GM23338 (cell line): ENCODE measurements at regions not wholly inside any gene's neighbourhood (a gene's known extent, or its start where the extent isn't known, plus 50 kb on each side); places are given as distances from the start of the nearest gene placed in this dataset.

Experiments
- ATAC-seq: fragments of 200-7000 bp; cut with Tn5 transposase; 3 replicates; pipeline ENCODE4 v1.9.1; 2020
- DNase-seq: peaks from one replicate; pipeline ENCODE4 v3.0.0-alpha.2; 2015; ENCODE audit warnings: low spot score
- H2AFZ ChIP-seq: fragments of 200-600 bp; sonication (generic); 2 replicates; pipeline ENCODE4 v1.8.0; 2016; ENCODE audit warnings: antibody characterized with exemption, mild to moderate bottlenecking, moderate library complexity
- H3F3A ChIP-seq: fragments of 200-600 bp; sonication (generic); replicated peaks from 2 replicates; pipeline ENCODE4 v1.8.0; 2017; ENCODE audit warnings: antibody characterized with exemption, mixed run types, low read depth
- H3K27ac ChIP-seq: fragments of 200-600 bp; sonication (generic); 2 replicates; pipeline ENCODE4 v1.6.1; 2016; ENCODE audit warnings: low read depth
- H3K27me3 ChIP-seq: fragments of 200-600 bp; sonication (generic); 2 replicates; pipeline ENCODE4 v1.8.0; 2016; ENCODE audit warnings: mild to moderate bottlenecking, mixed run types, moderate library complexity; ENCODE audit not compliant: insufficient read depth
- H3K36me3 ChIP-seq: fragments of 200-600 bp; sonication (generic); 2 replicates; pipeline ENCODE4 v1.8.0; 2016; ENCODE audit warnings: mild to moderate bottlenecking; ENCODE audit not compliant: insufficient read depth
- H3K4me1 ChIP-seq: fragments of 200-600 bp; sonication (generic); 2 replicates; pipeline ENCODE4 v1.8.0; 2016; ENCODE audit warnings: mild to moderate bottlenecking, moderate library complexity; ENCODE audit not compliant: insufficient read depth
- H3K4me2 ChIP-seq: fragments of 200-600 bp; sonication (generic); 2 replicates; pipeline ENCODE4 v1.7.1; 2017; ENCODE audit warnings: mixed run types
- H3K4me3 ChIP-seq: fragments of 200-600 bp; sonication (generic); 2 replicates; pipeline ENCODE4 v1.6.1; 2016; ENCODE audit warnings: mixed run types
- H3K79me2 ChIP-seq: fragments of 200-600 bp; sonication (generic); replicated peaks from 2 replicates; pipeline ENCODE4 v1.8.0; 2017; ENCODE audit warnings: mild to moderate bottlenecking; ENCODE audit not compliant: insufficient read depth
- H3K9me2 ChIP-seq: fragments of 200-600 bp; sonication (generic); 2 replicates; pipeline ENCODE4 v1.8.0; 2017; ENCODE audit not compliant: insufficient read depth
- H4K20me1 ChIP-seq: fragments of 200-600 bp; sonication (generic); replicated peaks from 2 replicates; pipeline ENCODE4 v1.8.0; 2017; ENCODE audit warnings: mild to moderate bottlenecking; ENCODE audit not compliant: insufficient read depth
- H3K27ac Mint-ChIP-seq: 2 replicates; pipeline ENCODE4 v1.8.0; 2020; ENCODE audit warnings: inconsistent platforms, mild to moderate bottlenecking, moderate library complexity, mixed read lengths
- H3K27me3 Mint-ChIP-seq: 3 replicates; pipeline ENCODE4 v1.8.0; 2022; ENCODE audit warnings: low read depth, mild to moderate bottlenecking, moderate library complexity, mixed read lengths, inconsistent platforms; ENCODE audit not compliant: insufficient read depth, poor library complexity
- H3K36me3 Mint-ChIP-seq: 3 replicates; pipeline ENCODE4 v1.8.0; 2021; ENCODE audit warnings: low read depth, mild to moderate bottlenecking, inconsistent platforms, moderate library complexity, mixed read lengths
- H3K4me1 Mint-ChIP-seq: 3 replicates; pipeline ENCODE4 v1.8.0; 2020; ENCODE audit warnings: mild to moderate bottlenecking, inconsistent platforms, mixed read lengths
- H3K4me3 Mint-ChIP-seq: 3 replicates; pipeline ENCODE4 v1.8.0; 2021; ENCODE audit warnings: moderate library complexity, mild to moderate bottlenecking, inconsistent platforms, mixed read lengths
- H3K9me3 Mint-ChIP-seq: 3 replicates; pipeline ENCODE4 v1.8.0; 2020; ENCODE audit warnings: moderate library complexity, mild to moderate bottlenecking, inconsistent platforms, mixed read lengths
- CREB1 ChIP-seq: fragments of 250-450 bp; sonication (Bioruptor Pico); IDR thresholded peaks from 2 replicates; pipeline ENCODE4 v1.5.0; 2020; ENCODE audit warnings: low read depth, mild to moderate bottlenecking, moderate library complexity
- EZH2phosphoT487 ChIP-seq: fragments of 200-600 bp; sonication (generic); IDR thresholded peaks from one replicate; pipeline ENCODE4 v1.8.1; 2018; ENCODE audit warnings: antibody characterized with exemption; ENCODE audit not compliant: unreplicated experiment
- JUNB ChIP-seq: IDR thresholded peaks from one replicate; pipeline ENCODE4 v1.6.1; 2016; ENCODE audit warnings: antibody characterized with exemption; ENCODE audit not compliant: unreplicated experiment
- POLR2AphosphoS5 ChIP-seq: IDR thresholded peaks from 2 replicates; pipeline ENCODE4 v1.6.1; 2016; ENCODE audit warnings: antibody characterized with exemption, low read depth
- STAT1 ChIP-seq: IDR thresholded peaks from one replicate; pipeline ENCODE4 v1.6.1; 2016; ENCODE audit warnings: antibody characterized with exemption; ENCODE audit not compliant: unreplicated experiment
- ZNF331 ChIP-seq: fragments of 250-450 bp; sonication (Bioruptor Pico); IDR thresholded peaks from 2 replicates; pipeline ENCODE4 v1.5.0; 2020; ENCODE audit warnings: low read depth, mild to moderate bottlenecking, moderate library complexity
- TF ChIP-seq, protein P1 (sequence below): fragments of 250-450 bp; sonication (Bioruptor Pico); IDR thresholded peaks from 2 replicates; pipeline ENCODE4 v1.5.0; 2020; ENCODE audit warnings: mild to moderate bottlenecking, moderate library complexity
- TF ChIP-seq, protein P2 (sequence below), 2 experiments: fragments of 200-600 bp in 1 of 2; sonication (generic) in 1 of 2; conservative IDR thresholded peaks; 2 replicates each; pipeline versions ENCODE4 v1.5.1 to v1.6.1; 2016 to 2017; ENCODE audit warnings: antibody characterized with exemption in 2 of 2, low read depth in 2 of 2, mild to moderate bottlenecking in 2 of 2, moderate library complexity in 1 of 2
- TF ChIP-seq, protein P3 (sequence below): IDR thresholded peaks from 2 replicates; pipeline ENCODE4 v1.6.1; 2016; ENCODE audit warnings: antibody characterized with exemption
- TF ChIP-seq, protein P4 (sequence below): IDR thresholded peaks from one replicate; pipeline ENCODE4 v1.6.1; 2018; ENCODE audit warnings: antibody characterized with exemption; ENCODE audit not compliant: unreplicated experiment

DNA sequence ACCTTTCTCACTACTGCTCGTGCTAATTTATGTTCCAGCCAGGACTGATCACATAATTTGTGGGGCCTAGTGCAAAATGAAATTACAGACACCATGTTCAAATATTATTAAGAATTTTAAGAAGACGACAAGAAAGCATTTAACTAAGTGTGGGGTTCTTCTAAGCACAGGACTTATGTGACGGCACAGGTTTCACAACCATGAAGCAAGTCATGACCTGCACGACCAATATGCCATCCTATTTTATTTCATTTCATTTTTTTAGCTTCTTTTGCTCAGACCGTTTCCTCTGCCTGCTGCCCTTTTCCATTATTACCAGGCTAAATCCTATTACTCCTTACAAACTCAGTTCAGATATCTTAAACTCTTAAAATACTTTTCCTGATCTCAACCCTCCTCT, 462.5 kb downstream of the AASDHPPT start:
- no peaks in the 10 kb centered on the region for H3K9me3 Mint-ChIP-seq
- no peak overlapping the region for H3K4me3 ChIP-seq
- no peak overlapping the region for H3K4me3 Mint-ChIP-seq
- no peak for DNase-seq
- H3K9me2 ChIP-seq, result no peaks in the 10 kb centered on the region
- H3F3A ChIP-seq, result no peaks in the 10 kb centered on the region
- no peak for TF ChIP-seq POLR2AphosphoS5
- H3K27ac ChIP-seq, result no peak overlapping the region
- H3K4me2 ChIP-seq, result no peak overlapping the region
- no peak overlapping the region for H3K27ac Mint-ChIP-seq
- H2AFZ ChIP-seq, result no peak overlapping the region
- no peaks in the 10 kb centered on the region for H3K36me3 Mint-ChIP-seq
- H4K20me1 ChIP-seq, result no peaks in the 10 kb centered on the region
- H3K4me1 ChIP-seq, result no peaks in the 10 kb centered on the region
- H3K27me3 ChIP-seq, result no peaks in the 10 kb centered on the region
- peaks cover 3% of the 10 kb centered on the region for H3K27me3 Mint-ChIP-seq
- ATAC-seq, result no peak
- no peaks in the 10 kb centered on the region for H3K36me3 ChIP-seq
- no peaks in the 10 kb centered on the region for H3K4me1 Mint-ChIP-seq
- no peaks in the 10 kb centered on the region for H3K79me2 ChIP-seq

DNA sequence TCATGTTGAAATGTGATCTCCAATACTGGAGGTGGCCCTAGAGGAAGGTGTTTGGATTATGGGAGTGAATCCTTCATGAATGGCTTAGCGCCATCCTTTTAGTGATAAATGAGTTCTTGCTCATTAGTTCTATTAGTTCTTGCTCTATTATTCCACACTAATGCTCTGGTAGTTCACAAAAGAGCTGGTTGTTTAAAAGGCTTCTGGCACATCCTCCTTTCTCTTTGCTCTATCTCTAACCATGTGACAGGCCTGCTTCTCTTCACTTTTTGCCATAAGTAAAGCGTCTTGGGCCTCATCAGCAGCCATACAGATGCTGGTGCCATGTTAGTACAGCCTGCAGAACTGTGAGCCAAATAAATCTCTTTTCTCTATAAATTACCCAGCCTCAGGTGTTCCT, 469.9 kb downstream of the GUCY1A2 start:
- Histone ChIP-seq H3K27ac (no peak overlapping the region), H3K36me3 (no peaks in the 10 kb centered on the region), H3F3A (no peaks in the 10 kb centered on the region), H3K27me3 (no peaks in the 10 kb centered on the region), H3K79me2 (no peaks in the 10 kb centered on the region), H4K20me1 (no peaks in the 10 kb centered on the region), H3K4me2 (no peak overlapping the region), H3K9me2 (no peaks in the 10 kb centered on the region), H2AFZ (no peak overlapping the region), H3K4me1 (no peaks in the 10 kb centered on the region), H3K4me3 (no peak overlapping the region)
- Mint-ChIP-seq H3K4me3 (no peak overlapping the region), H3K9me3 (peaks cover 5% of the 10 kb centered on the region; the same call in 1 of the 3 replicates), H3K36me3 (0 out of 3 replicates have a peak, but pooled peaks cover 4% of the 10 kb centered on the region), H3K4me1 (no peaks in the 10 kb centered on the region), H3K27me3 (peaks cover 3% of the 10 kb centered on the region), H3K27ac (no peak overlapping the region)
- ATAC-seq (no peak), DNase-seq (no peak)
- TF ChIP-seq, protein P1, sequence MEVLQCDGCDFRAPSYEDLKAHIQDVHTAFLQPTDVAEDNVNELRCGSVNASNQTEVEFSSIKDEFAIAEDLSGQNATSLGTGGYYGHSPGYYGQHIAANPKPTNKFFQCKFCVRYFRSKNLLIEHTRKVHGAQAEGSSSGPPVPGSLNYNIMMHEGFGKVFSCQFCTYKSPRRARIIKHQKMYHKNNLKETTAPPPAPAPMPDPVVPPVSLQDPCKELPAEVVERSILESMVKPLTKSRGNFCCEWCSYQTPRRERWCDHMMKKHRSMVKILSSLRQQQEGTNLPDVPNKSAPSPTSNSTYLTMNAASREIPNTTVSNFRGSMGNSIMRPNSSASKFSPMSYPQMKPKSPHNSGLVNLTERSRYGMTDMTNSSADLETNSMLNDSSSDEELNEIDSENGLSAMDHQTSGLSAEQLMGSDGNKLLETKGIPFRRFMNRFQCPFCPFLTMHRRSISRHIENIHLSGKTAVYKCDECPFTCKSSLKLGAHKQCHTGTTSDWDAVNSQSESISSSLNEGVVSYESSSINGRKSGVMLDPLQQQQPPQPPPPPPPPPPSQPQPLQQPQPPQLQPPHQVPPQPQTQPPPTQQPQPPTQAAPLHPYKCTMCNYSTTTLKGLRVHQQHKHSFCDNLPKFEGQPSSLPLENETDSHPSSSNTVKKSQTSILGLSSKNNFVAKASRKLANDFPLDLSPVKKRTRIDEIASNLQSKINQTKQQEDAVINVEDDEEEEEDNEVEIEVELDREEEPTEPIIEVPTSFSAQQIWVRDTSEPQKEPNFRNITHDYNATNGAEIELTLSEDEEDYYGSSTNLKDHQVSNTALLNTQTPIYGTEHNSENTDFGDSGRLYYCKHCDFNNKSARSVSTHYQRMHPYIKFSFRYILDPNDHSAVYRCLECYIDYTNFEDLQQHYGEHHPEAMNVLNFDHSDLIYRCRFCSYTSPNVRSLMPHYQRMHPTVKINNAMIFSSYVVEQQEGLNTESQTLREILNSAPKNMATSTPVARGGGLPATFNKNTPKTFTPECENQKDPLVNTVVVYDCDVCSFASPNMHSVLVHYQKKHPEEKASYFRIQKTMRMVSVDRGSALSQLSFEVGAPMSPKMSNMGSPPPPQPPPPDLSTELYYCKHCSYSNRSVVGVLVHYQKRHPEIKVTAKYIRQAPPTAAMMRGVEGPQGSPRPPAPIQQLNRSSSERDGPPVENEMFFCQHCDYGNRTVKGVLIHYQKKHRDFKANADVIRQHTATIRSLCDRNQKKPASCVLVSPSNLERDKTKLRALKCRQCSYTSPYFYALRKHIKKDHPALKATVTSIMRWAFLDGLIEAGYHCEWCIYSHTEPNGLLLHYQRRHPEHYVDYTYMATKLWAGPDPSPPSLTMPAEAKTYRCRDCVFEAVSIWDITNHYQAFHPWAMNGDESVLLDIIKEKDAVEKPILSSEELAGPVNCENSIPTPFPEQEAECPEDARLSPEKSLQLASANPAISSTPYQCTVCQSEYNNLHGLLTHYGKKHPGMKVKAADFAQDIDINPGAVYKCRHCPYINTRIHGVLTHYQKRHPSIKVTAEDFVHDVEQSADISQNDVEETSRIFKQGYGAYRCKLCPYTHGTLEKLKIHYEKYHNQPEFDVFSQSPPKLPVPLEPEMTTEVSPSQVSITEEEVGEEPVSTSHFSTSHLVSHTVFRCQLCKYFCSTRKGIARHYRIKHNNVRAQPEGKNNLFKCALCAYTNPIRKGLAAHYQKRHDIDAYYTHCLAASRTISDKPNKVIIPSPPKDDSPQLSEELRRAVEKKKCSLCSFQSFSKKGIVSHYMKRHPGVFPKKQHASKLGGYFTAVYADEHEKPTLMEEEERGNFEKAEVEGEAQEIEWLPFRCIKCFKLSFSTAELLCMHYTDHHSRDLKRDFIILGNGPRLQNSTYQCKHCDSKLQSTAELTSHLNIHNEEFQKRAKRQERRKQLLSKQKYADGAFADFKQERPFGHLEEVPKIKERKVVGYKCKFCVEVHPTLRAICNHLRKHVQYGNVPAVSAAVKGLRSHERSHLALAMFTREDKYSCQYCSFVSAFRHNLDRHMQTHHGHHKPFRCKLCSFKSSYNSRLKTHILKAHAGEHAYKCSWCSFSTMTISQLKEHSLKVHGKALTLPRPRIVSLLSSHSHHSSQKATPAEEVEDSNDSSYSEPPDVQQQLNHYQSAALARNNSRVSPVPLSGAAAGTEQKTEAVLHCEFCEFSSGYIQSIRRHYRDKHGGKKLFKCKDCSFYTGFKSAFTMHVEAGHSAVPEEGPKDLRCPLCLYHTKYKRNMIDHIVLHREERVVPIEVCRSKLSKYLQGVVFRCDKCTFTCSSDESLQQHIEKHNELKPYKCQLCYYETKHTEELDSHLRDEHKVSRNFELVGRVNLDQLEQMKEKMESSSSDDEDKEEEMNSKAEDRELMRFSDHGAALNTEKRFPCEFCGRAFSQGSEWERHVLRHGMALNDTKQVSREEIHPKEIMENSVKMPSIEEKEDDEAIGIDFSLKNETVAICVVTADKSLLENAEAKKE (CRISPR knock-in tag), result no peak
- TF ChIP-seq STAT1 (no peak), ZNF331 (CRISPR knock-in tag) (no peak), EZH2phosphoT487 (no peak), CREB1 (CRISPR knock-in tag) (no peak), JUNB (no peak), POLR2AphosphoS5 (no peak)
- TF ChIP-seq, protein P2, sequence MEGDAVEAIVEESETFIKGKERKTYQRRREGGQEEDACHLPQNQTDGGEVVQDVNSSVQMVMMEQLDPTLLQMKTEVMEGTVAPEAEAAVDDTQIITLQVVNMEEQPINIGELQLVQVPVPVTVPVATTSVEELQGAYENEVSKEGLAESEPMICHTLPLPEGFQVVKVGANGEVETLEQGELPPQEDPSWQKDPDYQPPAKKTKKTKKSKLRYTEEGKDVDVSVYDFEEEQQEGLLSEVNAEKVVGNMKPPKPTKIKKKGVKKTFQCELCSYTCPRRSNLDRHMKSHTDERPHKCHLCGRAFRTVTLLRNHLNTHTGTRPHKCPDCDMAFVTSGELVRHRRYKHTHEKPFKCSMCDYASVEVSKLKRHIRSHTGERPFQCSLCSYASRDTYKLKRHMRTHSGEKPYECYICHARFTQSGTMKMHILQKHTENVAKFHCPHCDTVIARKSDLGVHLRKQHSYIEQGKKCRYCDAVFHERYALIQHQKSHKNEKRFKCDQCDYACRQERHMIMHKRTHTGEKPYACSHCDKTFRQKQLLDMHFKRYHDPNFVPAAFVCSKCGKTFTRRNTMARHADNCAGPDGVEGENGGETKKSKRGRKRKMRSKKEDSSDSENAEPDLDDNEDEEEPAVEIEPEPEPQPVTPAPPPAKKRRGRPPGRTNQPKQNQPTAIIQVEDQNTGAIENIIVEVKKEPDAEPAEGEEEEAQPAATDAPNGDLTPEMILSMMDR (conservative IDR thresholded peaks at IDR 0.05; ENCODE audit: low read depth in 2 of 2), result no peak
- TF ChIP-seq, protein P3, sequence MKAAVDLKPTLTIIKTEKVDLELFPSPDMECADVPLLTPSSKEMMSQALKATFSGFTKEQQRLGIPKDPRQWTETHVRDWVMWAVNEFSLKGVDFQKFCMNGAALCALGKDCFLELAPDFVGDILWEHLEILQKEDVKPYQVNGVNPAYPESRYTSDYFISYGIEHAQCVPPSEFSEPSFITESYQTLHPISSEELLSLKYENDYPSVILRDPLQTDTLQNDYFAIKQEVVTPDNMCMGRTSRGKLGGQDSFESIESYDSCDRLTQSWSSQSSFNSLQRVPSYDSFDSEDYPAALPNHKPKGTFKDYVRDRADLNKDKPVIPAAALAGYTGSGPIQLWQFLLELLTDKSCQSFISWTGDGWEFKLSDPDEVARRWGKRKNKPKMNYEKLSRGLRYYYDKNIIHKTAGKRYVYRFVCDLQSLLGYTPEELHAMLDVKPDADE, result no peak
- TF ChIP-seq, protein P4, sequence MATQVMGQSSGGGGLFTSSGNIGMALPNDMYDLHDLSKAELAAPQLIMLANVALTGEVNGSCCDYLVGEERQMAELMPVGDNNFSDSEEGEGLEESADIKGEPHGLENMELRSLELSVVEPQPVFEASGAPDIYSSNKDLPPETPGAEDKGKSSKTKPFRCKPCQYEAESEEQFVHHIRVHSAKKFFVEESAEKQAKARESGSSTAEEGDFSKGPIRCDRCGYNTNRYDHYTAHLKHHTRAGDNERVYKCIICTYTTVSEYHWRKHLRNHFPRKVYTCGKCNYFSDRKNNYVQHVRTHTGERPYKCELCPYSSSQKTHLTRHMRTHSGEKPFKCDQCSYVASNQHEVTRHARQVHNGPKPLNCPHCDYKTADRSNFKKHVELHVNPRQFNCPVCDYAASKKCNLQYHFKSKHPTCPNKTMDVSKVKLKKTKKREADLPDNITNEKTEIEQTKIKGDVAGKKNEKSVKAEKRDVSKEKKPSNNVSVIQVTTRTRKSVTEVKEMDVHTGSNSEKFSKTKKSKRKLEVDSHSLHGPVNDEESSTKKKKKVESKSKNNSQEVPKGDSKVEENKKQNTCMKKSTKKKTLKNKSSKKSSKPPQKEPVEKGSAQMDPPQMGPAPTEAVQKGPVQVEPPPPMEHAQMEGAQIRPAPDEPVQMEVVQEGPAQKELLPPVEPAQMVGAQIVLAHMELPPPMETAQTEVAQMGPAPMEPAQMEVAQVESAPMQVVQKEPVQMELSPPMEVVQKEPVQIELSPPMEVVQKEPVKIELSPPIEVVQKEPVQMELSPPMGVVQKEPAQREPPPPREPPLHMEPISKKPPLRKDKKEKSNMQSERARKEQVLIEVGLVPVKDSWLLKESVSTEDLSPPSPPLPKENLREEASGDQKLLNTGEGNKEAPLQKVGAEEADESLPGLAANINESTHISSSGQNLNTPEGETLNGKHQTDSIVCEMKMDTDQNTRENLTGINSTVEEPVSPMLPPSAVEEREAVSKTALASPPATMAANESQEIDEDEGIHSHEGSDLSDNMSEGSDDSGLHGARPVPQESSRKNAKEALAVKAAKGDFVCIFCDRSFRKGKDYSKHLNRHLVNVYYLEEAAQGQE, result no peak
